ENCODE measurements at regions not wholly inside any gene's neighbourhood (a gene's known extent, or its start where the extent isn't known, plus 50 kb on each side); places are given as distances from the start of the nearest gene placed in this dataset.

DNA sequence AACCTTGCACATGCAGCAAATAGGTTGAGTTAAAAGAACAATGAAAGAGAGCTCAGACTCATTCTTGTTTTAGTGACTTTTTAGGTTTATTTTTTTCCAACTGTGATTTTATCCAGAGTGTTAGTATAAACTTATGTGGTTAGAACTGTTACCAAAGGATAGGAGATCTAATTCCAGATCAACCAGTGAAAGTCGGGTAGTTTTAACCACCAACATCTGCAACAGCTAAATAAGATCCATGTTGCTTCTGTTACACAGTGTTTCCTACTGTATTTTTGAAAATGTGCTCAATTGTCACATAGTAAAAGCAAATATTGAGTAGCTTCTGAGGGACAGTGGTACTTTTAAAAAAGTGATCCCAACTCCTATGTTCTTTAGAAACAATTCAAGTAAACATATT, 53.9 kb upstream of the ARGLU1 start:
- TF ChIP-seq EZH2phosphoT487 (IDR thresholded peaks at IDR 0.05; ENCODE audit: borderline replicate concordance), result no peak
- TF ChIP-seq, protein P1, sequence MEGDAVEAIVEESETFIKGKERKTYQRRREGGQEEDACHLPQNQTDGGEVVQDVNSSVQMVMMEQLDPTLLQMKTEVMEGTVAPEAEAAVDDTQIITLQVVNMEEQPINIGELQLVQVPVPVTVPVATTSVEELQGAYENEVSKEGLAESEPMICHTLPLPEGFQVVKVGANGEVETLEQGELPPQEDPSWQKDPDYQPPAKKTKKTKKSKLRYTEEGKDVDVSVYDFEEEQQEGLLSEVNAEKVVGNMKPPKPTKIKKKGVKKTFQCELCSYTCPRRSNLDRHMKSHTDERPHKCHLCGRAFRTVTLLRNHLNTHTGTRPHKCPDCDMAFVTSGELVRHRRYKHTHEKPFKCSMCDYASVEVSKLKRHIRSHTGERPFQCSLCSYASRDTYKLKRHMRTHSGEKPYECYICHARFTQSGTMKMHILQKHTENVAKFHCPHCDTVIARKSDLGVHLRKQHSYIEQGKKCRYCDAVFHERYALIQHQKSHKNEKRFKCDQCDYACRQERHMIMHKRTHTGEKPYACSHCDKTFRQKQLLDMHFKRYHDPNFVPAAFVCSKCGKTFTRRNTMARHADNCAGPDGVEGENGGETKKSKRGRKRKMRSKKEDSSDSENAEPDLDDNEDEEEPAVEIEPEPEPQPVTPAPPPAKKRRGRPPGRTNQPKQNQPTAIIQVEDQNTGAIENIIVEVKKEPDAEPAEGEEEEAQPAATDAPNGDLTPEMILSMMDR (conservative IDR thresholded peaks at IDR 0.05; ENCODE audit: low read length), result no peak
- Histone ChIP-seq H3F3A (ENCODE audit: low read depth) (no peaks in the 10 kb centered on the region), H3K27me3 (ENCODE audit: insufficient read depth, low read length, poor library complexity, severe bottlenecking) (peaks cover 10% of the 10 kb centered on the region), H2AFZ (ENCODE audit: low read length) (no peak overlapping the region), H3K9me3 (ENCODE audit: insufficient read depth, low read depth, low read length) (no peaks in the 10 kb centered on the region), H3K79me2 (ENCODE audit: insufficient read depth, low read length) (no peaks in the 10 kb centered on the region), H3K9ac (ENCODE audit: low read depth, low read length, poor library complexity, severe bottlenecking) (no peak overlapping the region), H3K9me2 (replicated peaks; ENCODE audit: low read depth, low read length) (no peaks in the 10 kb centered on the region), H3K4me3 (ENCODE audit: low read length, poor library complexity, severe bottlenecking) (no peak overlapping the region), H4K20me1 (ENCODE audit: insufficient read depth, low read length, poor library complexity, severe bottlenecking) (no peaks in the 10 kb centered on the region), H3K4me2 (ENCODE audit: low read depth, low read length, poor library complexity, severe bottlenecking) (no peak overlapping the region), H3K4me1 (ENCODE audit: insufficient read depth, low read length, poor library complexity, severe bottlenecking) (no peaks in the 10 kb centered on the region), H3K36me3 (ENCODE audit: insufficient read depth, low read length) (no peaks in the 10 kb centered on the region)

DNA sequence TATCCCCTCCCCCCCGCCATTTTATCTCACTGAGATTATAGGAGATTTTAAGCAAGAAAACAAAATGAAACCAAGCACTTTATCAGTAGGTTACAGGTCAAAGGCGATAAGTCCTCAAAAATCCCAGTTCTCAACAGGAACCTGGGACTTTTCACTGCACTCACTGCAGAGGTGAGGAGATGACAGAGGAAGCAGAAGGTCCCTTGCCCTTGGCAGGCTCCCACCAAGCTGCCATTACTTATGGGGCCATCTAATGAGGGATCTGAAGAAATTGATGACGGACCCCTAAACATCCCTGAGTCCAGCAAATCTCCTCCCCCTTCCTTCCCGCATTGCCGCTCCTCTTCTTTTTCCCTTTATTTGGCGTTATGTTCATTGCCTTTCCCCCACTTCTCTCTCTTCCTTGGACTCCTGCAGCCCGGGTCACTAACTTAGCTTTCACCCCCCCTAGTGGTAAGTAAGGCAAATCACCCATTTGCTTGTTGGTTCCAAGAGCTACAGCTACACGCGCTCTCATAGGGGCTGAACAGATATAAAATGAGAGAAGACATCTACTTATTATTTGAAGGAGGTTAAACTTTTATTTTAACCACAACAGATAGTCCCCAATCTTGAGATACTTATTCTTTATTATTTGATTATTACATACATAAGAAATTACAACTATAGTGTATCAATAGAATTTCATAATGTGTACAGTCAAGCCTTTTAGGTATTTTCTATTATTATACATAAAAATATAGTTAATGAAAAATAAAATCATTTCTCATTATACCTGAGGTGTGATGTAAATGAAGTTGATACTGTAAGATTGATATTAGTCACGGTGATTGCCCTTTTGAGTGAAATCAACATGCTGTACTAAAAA, 52.0 kb upstream of the ARGLU1 start:
- no peaks in the 10 kb centered on the region for H3F3A ChIP-seq (ENCODE audit: low read depth)
- peak overlapping the region; percentile 21 for H3K4me2 ChIP-seq (ENCODE audit: low read depth, low read length, poor library complexity, severe bottlenecking)
- no peak for TF ChIP-seq EZH2phosphoT487 (IDR thresholded peaks at IDR 0.05; ENCODE audit: borderline replicate concordance)
- TF ChIP-seq, protein P1 (conservative IDR thresholded peaks at IDR 0.05; ENCODE audit: low read length), result peak; percentile 77
- no peaks in the 10 kb centered on the region for H3K4me1 ChIP-seq (ENCODE audit: insufficient read depth, low read length, poor library complexity, severe bottlenecking)
- peaks cover 10% of the 10 kb centered on the region for H3K27me3 ChIP-seq (ENCODE audit: insufficient read depth, low read length, poor library complexity, severe bottlenecking)
- H3K79me2 ChIP-seq (ENCODE audit: insufficient read depth, low read length), result no peaks in the 10 kb centered on the region
- no peaks in the 10 kb centered on the region for H4K20me1 ChIP-seq (ENCODE audit: insufficient read depth, low read length, poor library complexity, severe bottlenecking)
- H3K4me3 ChIP-seq (ENCODE audit: low read length, poor library complexity, severe bottlenecking), result no peak overlapping the region
- no peak overlapping the region for H3K9ac ChIP-seq (ENCODE audit: low read depth, low read length, poor library complexity, severe bottlenecking)
- H3K9me3 ChIP-seq (ENCODE audit: insufficient read depth, low read depth, low read length), result no peaks in the 10 kb centered on the region
- no peaks in the 10 kb centered on the region for H3K36me3 ChIP-seq (ENCODE audit: insufficient read depth, low read length)
- H2AFZ ChIP-seq (ENCODE audit: low read length), result peak overlapping the region; percentile 63; the same call in 1 of the 2 replicates
- H3K9me2 ChIP-seq (replicated peaks; ENCODE audit: low read depth, low read length), result no peaks in the 10 kb centered on the region
